GM23338 (cell line): ENCODE measurements at regions not wholly inside any gene's neighbourhood (a gene's known extent, or its start where the extent isn't known, plus 50 kb on each side); places are given as distances from the start of the nearest gene placed in this dataset.

Experiments
- EZH2 ChIP-seq: fragments of 200-600 bp; sonication (generic); IDR thresholded peaks from one replicate; pipeline ENCODE4 v1.8.0; 2017; ENCODE audit warnings: antibody characterized with exemption, mild to moderate bottlenecking, low read depth; ENCODE audit not compliant: unreplicated experiment
- POLR2AphosphoS5 ChIP-seq: IDR thresholded peaks from 2 replicates; pipeline ENCODE4 v1.6.1; 2016; ENCODE audit warnings: antibody characterized with exemption, low read depth
- TF ChIP-seq, protein P1 (sequence below), 2 experiments: fragments of 200-600 bp in 1 of 2; sonication (generic) in 1 of 2; conservative IDR thresholded peaks; 2 replicates each; pipeline versions ENCODE4 v1.5.1 to v1.6.1; 2016 to 2017; ENCODE audit warnings: antibody characterized with exemption in 2 of 2, low read depth in 2 of 2, mild to moderate bottlenecking in 2 of 2, moderate library complexity in 1 of 2

- TF ChIP-seq EZH2 (no peak), POLR2AphosphoS5 (no peak)
- TF ChIP-seq, protein P1, sequence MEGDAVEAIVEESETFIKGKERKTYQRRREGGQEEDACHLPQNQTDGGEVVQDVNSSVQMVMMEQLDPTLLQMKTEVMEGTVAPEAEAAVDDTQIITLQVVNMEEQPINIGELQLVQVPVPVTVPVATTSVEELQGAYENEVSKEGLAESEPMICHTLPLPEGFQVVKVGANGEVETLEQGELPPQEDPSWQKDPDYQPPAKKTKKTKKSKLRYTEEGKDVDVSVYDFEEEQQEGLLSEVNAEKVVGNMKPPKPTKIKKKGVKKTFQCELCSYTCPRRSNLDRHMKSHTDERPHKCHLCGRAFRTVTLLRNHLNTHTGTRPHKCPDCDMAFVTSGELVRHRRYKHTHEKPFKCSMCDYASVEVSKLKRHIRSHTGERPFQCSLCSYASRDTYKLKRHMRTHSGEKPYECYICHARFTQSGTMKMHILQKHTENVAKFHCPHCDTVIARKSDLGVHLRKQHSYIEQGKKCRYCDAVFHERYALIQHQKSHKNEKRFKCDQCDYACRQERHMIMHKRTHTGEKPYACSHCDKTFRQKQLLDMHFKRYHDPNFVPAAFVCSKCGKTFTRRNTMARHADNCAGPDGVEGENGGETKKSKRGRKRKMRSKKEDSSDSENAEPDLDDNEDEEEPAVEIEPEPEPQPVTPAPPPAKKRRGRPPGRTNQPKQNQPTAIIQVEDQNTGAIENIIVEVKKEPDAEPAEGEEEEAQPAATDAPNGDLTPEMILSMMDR (conservative IDR thresholded peaks at IDR 0.05; ENCODE audit: low read depth in 2 of 2) = no peak
Measured at GRCh38 chr4:129355516-129355915, 259.6 kb downstream of the C4orf33 start.
